Cardiac muscle cell (in vitro differentiated cells and primary cell): ENCODE measurements at regions not wholly inside any gene's neighbourhood (a gene's known extent, or its start where the extent isn't known, plus 50 kb on each side); places are given as distances from the start of the nearest gene placed in this dataset.

Experiments
- DNase-seq, 2 donors: peaks; one replicate each; pipeline versions ENCODE4 v3.0.0 to v3.0.0-alpha.2; 2010 to 2017; ENCODE audit warnings: low read depth in 1 of 2, low spot score in 1 of 2
- H3K27ac ChIP-seq: fragments of 200-600 bp; sonication (generic); 2 replicates; pipeline ENCODE4 v1.5.1; 2016
- H3K27me3 ChIP-seq: fragments of 200-600 bp; sonication (generic); 2 replicates; pipeline ENCODE4 v1.6.0; 2016; ENCODE audit warnings: control low read depth
- H3K36me3 ChIP-seq: fragments of 200-600 bp; sonication (generic); 2 replicates; pipeline ENCODE4 v1.5.1; 2016; ENCODE audit warnings: control low read depth
- H3K4me1 ChIP-seq: fragments of 200-600 bp; sonication (generic); 2 replicates; pipeline ENCODE4 v1.8.1; 2017; ENCODE audit warnings: low read depth, mild to moderate bottlenecking, mixed run types
- H3K4me3 ChIP-seq: fragments of 200-600 bp; sonication (generic); 2 replicates; pipeline ENCODE4 v1.5.1; 2016; ENCODE audit warnings: mild to moderate bottlenecking
- H3K9me3 ChIP-seq: fragments of 200-600 bp; sonication (generic); 2 replicates; pipeline ENCODE4 v1.5.1; 2017; ENCODE audit warnings: low read depth, mild to moderate bottlenecking, control low read depth
- TF ChIP-seq, protein P1 (sequence below): IDR thresholded peaks from 2 replicates; pipeline ENCODE4 v1.5.1; 2012; ENCODE audit warnings: low read depth, mild to moderate bottlenecking, low read length

GRCh38 chr12:24077161-24077560, 127.7 kb upstream of the SOX5 start:
- Histone ChIP-seq H3K27ac (no peak overlapping the region), H3K36me3 (no peaks in the 10 kb centered on the region), H3K9me3 (no peaks in the 10 kb centered on the region), H3K4me3 (no peak overlapping the region), H3K4me1 (no peaks in the 10 kb centered on the region), H3K27me3 (no peaks in the 10 kb centered on the region)
- DNase-seq: no peak
- TF ChIP-seq, protein P1, sequence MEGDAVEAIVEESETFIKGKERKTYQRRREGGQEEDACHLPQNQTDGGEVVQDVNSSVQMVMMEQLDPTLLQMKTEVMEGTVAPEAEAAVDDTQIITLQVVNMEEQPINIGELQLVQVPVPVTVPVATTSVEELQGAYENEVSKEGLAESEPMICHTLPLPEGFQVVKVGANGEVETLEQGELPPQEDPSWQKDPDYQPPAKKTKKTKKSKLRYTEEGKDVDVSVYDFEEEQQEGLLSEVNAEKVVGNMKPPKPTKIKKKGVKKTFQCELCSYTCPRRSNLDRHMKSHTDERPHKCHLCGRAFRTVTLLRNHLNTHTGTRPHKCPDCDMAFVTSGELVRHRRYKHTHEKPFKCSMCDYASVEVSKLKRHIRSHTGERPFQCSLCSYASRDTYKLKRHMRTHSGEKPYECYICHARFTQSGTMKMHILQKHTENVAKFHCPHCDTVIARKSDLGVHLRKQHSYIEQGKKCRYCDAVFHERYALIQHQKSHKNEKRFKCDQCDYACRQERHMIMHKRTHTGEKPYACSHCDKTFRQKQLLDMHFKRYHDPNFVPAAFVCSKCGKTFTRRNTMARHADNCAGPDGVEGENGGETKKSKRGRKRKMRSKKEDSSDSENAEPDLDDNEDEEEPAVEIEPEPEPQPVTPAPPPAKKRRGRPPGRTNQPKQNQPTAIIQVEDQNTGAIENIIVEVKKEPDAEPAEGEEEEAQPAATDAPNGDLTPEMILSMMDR: no peak

DNA sequence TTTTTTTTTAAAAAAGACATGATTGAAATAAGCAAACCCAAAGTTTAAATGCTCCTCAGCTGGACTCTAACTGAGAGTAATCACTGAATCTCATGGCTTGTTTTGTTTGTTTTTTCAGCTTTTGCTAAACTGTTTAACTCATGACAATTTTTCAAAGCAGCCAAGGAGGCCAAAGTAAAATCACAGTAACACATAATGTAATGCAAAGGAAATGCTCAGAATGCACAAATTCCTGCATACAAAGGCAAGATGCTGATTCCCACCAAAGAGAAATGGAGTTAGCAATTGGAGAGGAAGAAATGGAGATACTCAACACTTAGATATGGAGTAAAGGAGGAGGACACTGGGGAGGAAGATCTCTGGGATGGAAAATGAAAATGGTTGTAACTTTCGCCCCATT, 126.2 kb upstream of the SOX5 start:
- Histone ChIP-seq H3K4me1 (no peaks in the 10 kb centered on the region), H3K4me3 (no peak overlapping the region), H3K27me3 (no peaks in the 10 kb centered on the region), H3K9me3 (no peaks in the 10 kb centered on the region), H3K36me3 (no peaks in the 10 kb centered on the region), H3K27ac (no peak overlapping the region)
- DNase-seq: no peak
- TF ChIP-seq, protein P1: no peak

DNA sequence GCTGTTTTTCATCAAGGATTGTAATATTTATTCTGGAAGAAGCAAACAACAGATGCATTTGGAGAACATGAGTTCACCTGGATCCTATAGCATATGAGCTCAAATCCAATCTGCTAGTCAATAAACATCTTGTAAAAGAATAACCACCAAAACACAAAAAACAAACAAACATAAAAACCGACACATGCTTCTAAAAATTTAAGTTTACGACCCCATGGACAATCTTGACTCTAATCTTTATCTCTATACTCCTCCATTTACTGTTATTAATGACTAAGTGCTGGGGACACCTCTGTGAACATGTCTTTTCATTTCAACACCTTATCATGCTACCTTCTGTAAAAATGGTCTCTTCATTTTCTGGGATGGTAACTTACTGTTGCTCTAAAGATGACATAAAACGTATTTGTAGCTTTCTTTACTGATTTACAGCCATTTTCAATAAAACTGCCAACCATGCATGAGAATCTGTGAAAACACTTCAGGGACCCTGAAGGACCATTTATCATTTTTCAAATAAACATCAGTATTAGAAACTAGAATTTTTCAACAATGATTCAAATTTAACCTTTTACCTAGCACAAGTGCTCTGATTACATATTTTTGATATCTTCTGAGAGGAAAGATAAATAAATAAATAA, 123.8 kb upstream of the SOX5 start:
- H3K4me1 ChIP-seq: no peaks in the 10 kb centered on the region
- no peaks in the 10 kb centered on the region for H3K36me3 ChIP-seq
- DNase-seq: no peak
- no peaks in the 10 kb centered on the region for H3K9me3 ChIP-seq
- H3K27me3 ChIP-seq: no peaks in the 10 kb centered on the region
- no peak overlapping the region for H3K4me3 ChIP-seq
- TF ChIP-seq, protein P1: no peak
- no peak overlapping the region for H3K27ac ChIP-seq

- H3K27ac ChIP-seq: no peak overlapping the region
- no peaks in the 10 kb centered on the region for H3K27me3 ChIP-seq
- H3K4me1 ChIP-seq: no peaks in the 10 kb centered on the region
- no peak overlapping the region for H3K4me3 ChIP-seq
- no peak for DNase-seq
- H3K36me3 ChIP-seq: no peaks in the 10 kb centered on the region
- no peaks in the 10 kb centered on the region for H3K9me3 ChIP-seq
- TF ChIP-seq, protein P1: no peak
These were observed 122.8 kb upstream of the SOX5 start for GRCh38 chr12:24072302-24072701.

GRCh38 chr12:24071842-24072241, 122.4 kb upstream of the SOX5 start:
- TF ChIP-seq, protein P1: no peak
- H3K27ac ChIP-seq: no peak overlapping the region
- no peak overlapping the region for H3K4me3 ChIP-seq
- H3K9me3 ChIP-seq: no peaks in the 10 kb centered on the region
- H3K4me1 ChIP-seq: no peaks in the 10 kb centered on the region
- DNase-seq: no peak
- no peaks in the 10 kb centered on the region for H3K27me3 ChIP-seq
- H3K36me3 ChIP-seq: no peaks in the 10 kb centered on the region
